Cardiac fibroblast (primary cell): ENCODE measurements at regions not wholly inside any gene's neighbourhood (a gene's known extent, or its start where the extent isn't known, plus 50 kb on each side); places are given as distances from the start of the nearest gene placed in this dataset.

Source experiments
- DNase-seq, 2 donors: peaks; one replicate each; pipeline versions ENCODE4 v3.0.0 to v3.0.0-alpha.2; 2010; ENCODE audit warnings: low read depth in 2 of 2
- H3K4me3 ChIP-seq, 2 donors: replicated peaks in 1 of 2; 1 replicate in 1 of 2; 2 replicates in 1 of 2; pipeline ENCODE4 v1.5.1; 2011; ENCODE audit warnings: low read depth in 2 of 2, low read length in 2 of 2, mild to moderate bottlenecking in 2 of 2, moderate library complexity in 1 of 2
- TF ChIP-seq, protein P1 (sequence below): IDR thresholded peaks from one replicate; pipeline ENCODE4 v1.5.1; 2011; ENCODE audit warnings: low read depth, mild to moderate bottlenecking, low read length, inconsistent platforms

- no peak for DNase-seq
- TF ChIP-seq, protein P1, sequence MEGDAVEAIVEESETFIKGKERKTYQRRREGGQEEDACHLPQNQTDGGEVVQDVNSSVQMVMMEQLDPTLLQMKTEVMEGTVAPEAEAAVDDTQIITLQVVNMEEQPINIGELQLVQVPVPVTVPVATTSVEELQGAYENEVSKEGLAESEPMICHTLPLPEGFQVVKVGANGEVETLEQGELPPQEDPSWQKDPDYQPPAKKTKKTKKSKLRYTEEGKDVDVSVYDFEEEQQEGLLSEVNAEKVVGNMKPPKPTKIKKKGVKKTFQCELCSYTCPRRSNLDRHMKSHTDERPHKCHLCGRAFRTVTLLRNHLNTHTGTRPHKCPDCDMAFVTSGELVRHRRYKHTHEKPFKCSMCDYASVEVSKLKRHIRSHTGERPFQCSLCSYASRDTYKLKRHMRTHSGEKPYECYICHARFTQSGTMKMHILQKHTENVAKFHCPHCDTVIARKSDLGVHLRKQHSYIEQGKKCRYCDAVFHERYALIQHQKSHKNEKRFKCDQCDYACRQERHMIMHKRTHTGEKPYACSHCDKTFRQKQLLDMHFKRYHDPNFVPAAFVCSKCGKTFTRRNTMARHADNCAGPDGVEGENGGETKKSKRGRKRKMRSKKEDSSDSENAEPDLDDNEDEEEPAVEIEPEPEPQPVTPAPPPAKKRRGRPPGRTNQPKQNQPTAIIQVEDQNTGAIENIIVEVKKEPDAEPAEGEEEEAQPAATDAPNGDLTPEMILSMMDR, result no peak
These were observed 1716.1 kb upstream of the C9orf72 start for GRCh38 chr9:29289365-29289764.

DNA sequence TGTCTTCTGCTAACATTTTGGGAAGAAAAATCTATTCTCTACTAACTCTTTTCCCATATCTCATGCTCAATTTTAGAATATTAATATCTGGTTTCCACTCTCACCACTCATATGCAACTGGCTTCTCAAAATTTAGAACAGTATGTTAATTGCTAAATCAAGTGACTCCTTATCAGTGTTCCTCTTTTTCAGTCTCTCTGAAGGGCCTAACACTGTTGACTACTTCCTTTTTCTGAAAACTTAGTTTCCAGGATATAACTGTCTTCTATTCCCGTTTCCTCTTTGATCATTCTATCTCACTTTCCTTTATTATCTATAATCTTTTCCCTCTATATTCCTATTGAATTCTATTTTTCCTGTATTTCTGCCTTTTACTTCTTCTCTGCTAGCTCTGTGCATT, 1717.2 kb upstream of the C9orf72 start:
- DNase-seq, result no peak
- TF ChIP-seq, protein P1, result no peak
- no peak overlapping the region for H3K4me3 ChIP-seq

More at GRCh38 chr9:29289365-29289764, 1716.1 kb upstream of the C9orf72 start:
- H3K4me3 ChIP-seq, result no peak overlapping the region

DNA sequence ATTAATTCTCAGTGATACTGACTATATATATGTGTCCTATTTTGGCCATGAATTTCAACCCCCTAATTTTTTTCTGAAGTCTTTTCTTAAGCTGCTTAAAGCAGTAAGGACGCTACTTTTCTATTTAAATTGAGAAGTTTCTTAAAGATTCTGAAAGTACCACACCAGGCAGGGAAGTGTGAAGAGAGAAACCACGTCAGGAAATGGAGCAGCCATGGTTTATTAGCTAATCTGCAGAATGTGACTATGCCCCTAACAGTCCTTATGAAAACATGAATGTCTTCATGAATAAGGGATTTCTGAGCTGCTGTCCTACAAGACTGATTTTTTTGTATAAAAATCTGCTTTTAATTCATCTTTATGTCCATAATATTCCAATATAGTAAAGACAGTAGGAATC, 1724.3 kb upstream of the C9orf72 start:
- no peak overlapping the region for H3K4me3 ChIP-seq
- DNase-seq, result no peak
- TF ChIP-seq, protein P1, result no peak

GRCh38 chr9:29311221-29311620, 1737.9 kb upstream of the C9orf72 start:
- no peak for DNase-seq
- TF ChIP-seq, protein P1, result no peak
- no peak overlapping the region for H3K4me3 ChIP-seq

DNA sequence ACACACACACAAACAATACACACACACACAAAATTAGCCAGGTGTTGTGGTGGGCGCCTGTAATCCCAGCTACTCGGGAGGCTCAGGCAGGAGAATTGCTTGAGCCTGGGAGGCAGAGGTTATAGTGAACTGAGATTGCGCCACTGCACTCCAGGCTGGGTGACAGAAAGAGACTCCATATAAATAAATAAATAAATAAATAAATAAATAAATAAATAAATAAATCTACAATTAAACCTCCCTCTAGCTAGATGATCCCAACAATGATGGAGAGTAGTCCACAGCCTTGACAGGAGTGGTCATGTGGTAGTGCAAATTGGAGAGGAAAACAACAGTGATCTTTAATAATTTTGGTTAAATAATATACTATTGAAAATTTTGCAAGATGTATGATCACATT, 1739.0 kb upstream of the C9orf72 start:
- TF ChIP-seq, protein P1, result no peak
- no peak for DNase-seq
- no peak overlapping the region for H3K4me3 ChIP-seq

DNA sequence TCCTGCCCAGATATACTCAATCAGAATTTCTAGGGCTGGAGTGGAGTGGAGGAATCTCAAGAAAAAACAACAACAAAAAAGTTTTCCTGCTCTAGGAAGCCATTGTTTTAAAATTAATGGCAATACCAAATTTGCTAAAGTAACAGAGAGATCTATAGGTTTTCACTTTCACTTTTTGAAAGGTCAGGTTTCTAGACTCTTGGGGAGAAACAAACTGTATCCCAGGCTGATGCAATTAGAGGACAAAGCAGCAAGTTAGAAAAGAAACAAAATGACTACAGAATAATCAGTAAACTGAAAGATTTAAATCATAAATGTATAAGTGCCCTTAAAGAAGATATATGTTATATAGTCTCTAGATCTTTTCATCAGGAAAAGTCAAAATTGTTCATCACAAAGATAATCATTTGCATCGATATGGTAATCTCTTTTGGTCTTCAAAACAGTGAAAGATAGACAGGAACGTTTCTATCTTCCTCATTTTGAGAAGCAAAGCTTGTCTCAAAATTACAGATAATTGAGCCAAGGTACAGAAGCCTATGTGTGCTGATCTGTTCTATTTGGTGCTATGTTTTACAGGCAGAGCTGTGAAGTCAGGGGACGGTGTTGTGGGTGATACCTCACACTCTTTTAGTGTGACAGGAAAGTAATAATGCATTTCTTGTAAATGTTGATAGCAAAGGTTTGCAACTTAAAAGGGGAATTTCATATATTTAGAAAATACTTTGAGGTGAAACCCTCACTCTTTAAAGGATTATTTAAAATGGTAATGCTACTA, 1746.6 kb upstream of the C9orf72 start:
- DNase-seq, result peak; percentile 4 to 6
- TF ChIP-seq, protein P1, result no peak
- H3K4me3 ChIP-seq, result no peak overlapping the region
